ENCODE measurements at regions not wholly inside any gene's neighbourhood (a gene's known extent, or its start where the extent isn't known, plus 50 kb on each side); places are given as distances from the start of the nearest gene placed in this dataset.

DNA sequence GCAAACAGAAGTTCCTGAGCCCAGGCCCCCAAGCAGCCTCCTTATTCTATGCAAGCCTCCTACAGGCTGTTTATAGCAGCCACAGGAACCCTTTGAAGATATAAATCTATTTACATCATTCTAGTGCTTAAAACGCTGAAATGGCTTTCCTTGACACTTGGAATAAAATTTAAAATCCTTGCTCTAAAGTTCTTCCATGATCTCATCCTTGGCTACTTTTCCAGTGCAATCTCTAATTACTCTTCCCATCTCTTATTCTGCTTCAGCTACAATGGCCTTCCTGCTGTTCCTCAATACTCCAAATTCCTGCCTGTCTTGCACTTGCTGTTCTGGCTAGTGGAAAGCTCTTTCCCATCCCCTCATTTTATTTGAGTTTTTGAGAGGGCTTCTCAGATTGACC, 634.2 kb upstream of the NR3C2 start (continued):
- TF ChIP-seq, protein P1, sequence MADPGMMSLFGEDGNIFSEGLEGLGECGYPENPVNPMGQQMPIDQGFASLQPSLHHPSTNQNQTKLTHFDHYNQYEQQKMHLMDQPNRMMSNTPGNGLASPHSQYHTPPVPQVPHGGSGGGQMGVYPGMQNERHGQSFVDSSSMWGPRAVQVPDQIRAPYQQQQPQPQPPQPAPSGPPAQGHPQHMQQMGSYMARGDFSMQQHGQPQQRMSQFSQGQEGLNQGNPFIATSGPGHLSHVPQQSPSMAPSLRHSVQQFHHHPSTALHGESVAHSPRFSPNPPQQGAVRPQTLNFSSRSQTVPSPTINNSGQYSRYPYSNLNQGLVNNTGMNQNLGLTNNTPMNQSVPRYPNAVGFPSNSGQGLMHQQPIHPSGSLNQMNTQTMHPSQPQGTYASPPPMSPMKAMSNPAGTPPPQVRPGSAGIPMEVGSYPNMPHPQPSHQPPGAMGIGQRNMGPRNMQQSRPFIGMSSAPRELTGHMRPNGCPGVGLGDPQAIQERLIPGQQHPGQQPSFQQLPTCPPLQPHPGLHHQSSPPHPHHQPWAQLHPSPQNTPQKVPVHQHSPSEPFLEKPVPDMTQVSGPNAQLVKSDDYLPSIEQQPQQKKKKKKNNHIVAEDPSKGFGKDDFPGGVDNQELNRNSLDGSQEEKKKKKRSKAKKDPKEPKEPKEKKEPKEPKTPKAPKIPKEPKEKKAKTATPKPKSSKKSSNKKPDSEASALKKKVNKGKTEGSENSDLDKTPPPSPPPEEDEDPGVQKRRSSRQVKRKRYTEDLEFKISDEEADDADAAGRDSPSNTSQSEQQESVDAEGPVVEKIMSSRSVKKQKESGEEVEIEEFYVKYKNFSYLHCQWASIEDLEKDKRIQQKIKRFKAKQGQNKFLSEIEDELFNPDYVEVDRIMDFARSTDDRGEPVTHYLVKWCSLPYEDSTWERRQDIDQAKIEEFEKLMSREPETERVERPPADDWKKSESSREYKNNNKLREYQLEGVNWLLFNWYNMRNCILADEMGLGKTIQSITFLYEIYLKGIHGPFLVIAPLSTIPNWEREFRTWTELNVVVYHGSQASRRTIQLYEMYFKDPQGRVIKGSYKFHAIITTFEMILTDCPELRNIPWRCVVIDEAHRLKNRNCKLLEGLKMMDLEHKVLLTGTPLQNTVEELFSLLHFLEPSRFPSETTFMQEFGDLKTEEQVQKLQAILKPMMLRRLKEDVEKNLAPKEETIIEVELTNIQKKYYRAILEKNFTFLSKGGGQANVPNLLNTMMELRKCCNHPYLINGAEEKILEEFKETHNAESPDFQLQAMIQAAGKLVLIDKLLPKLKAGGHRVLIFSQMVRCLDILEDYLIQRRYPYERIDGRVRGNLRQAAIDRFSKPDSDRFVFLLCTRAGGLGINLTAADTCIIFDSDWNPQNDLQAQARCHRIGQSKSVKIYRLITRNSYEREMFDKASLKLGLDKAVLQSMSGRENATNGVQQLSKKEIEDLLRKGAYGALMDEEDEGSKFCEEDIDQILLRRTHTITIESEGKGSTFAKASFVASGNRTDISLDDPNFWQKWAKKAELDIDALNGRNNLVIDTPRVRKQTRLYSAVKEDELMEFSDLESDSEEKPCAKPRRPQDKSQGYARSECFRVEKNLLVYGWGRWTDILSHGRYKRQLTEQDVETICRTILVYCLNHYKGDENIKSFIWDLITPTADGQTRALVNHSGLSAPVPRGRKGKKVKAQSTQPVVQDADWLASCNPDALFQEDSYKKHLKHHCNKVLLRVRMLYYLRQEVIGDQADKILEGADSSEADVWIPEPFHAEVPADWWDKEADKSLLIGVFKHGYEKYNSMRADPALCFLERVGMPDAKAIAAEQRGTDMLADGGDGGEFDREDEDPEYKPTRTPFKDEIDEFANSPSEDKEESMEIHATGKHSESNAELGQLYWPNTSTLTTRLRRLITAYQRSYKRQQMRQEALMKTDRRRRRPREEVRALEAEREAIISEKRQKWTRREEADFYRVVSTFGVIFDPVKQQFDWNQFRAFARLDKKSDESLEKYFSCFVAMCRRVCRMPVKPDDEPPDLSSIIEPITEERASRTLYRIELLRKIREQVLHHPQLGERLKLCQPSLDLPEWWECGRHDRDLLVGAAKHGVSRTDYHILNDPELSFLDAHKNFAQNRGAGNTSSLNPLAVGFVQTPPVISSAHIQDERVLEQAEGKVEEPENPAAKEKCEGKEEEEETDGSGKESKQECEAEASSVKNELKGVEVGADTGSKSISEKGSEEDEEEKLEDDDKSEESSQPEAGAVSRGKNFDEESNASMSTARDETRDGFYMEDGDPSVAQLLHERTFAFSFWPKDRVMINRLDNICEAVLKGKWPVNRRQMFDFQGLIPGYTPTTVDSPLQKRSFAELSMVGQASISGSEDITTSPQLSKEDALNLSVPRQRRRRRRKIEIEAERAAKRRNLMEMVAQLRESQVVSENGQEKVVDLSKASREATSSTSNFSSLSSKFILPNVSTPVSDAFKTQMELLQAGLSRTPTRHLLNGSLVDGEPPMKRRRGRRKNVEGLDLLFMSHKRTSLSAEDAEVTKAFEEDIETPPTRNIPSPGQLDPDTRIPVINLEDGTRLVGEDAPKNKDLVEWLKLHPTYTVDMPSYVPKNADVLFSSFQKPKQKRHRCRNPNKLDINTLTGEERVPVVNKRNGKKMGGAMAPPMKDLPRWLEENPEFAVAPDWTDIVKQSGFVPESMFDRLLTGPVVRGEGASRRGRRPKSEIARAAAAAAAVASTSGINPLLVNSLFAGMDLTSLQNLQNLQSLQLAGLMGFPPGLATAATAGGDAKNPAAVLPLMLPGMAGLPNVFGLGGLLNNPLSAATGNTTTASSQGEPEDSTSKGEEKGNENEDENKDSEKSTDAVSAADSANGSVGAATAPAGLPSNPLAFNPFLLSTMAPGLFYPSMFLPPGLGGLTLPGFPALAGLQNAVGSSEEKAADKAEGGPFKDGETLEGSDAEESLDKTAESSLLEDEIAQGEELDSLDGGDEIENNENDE (IDR thresholded peaks at IDR 0.05; ENCODE audit: insufficient replicate concordance, low read length): no peak
- TF ChIP-seq RNF2 (IDR thresholded peaks at IDR 0.05; ENCODE audit: borderline replicate concordance, low read depth, low read length, missing control alignments, poor library complexity, severe bottlenecking) (no peak), SRF (IDR thresholded peaks at IDR 0.05; ENCODE audit: low read depth, low read length) (no peak), CREB1 (IDR thresholded peaks at IDR 0.05) (no peak)

Data from H1 (cell line).